Panc1 (cell line): ENCODE measurements at regions not wholly inside any gene's neighbourhood (a gene's known extent, or its start where the extent isn't known, plus 50 kb on each side); places are given as distances from the start of the nearest gene placed in this dataset.

Experiments used
- ATAC-seq: fragments of 200-7000 bp; cut with Tn5 transposase; 2 replicates; pipeline ENCODE4 v1.9.1; 2020; ENCODE audit warnings: mild to moderate bottlenecking, moderate library complexity
- BruUV-seq: library from RNA; stranded (reverse); fragments of 400-500 nt; replicated peaks from 2 replicates; lab custom pipeline; 2021; lab: Mats Ljungman, UMichigan
- CTCF ChIA-PET: fragments of 300-600 bp; sonication (Branson Sonifier 250); formaldehyde crosslinking; loops from one replicate; lab custom pipeline; 2022; ENCODE audit warnings: antibody characterized with exemption; lab: Charles Lee
- POLR2A ChIA-PET: fragments of 300-600 bp; sonication (Branson Sonifier 250); formaldehyde crosslinking; loops from one replicate; lab custom pipeline; 2022; ENCODE audit warnings: antibody characterized with exemption; lab: Charles Lee
- DNase-seq: peaks from one replicate; pipeline ENCODE4 v3.0.0-alpha.2; 2010; ENCODE audit warnings: low read depth, low spot score
- H3K27ac ChIP-seq: 2 replicates; pipeline ENCODE4 v1.5.1; 2011; ENCODE audit warnings: mild to moderate bottlenecking, low read length, inconsistent platforms
- H3K27me3 ChIP-seq: fragments of 200-500 bp; sonication (Bioruptor generic); 2 replicates; pipeline ENCODE4 v1.6.0; 2014; ENCODE audit warnings: low read length, inconsistent platforms; ENCODE audit not compliant: control insufficient read depth, insufficient read depth
- H3K36me3 ChIP-seq: fragments of 200-500 bp; sonication (Bioruptor generic); 2 replicates; pipeline ENCODE4 v1.5.1; 2014; ENCODE audit warnings: inconsistent platforms, mild to moderate bottlenecking, low read length, moderate library complexity; ENCODE audit not compliant: control insufficient read depth, insufficient read depth
- H3K4me1 ChIP-seq: 2 replicates; pipeline ENCODE4 v1.5.1; 2011; ENCODE audit warnings: inconsistent platforms, mild to moderate bottlenecking, low read length, moderate library complexity; ENCODE audit not compliant: control insufficient read depth, insufficient read depth
- H3K4me3 ChIP-seq, 2 experiments: 2 replicates each; pipeline ENCODE4 v1.5.1; 2011 to 2012; ENCODE audit warnings: low read depth in 2 of 2, low read length in 2 of 2, mild to moderate bottlenecking in 2 of 2, inconsistent platforms in 1 of 2, moderate library complexity in 1 of 2
- H3K9me3 ChIP-seq: fragments of 200-500 bp; sonication (Bioruptor generic); 2 replicates; pipeline ENCODE4 v1.5.1; 2014; ENCODE audit warnings: low read depth, mild to moderate bottlenecking, inconsistent platforms, low read length, moderate library complexity; ENCODE audit not compliant: control insufficient read depth, insufficient read depth
- CTCF ChIP-seq: fragments of 450-650 bp; IDR thresholded peaks from 2 replicates; pipeline ENCODE4 v1.5.1; 2017; ENCODE audit warnings: mild to moderate bottlenecking
- POLR2AphosphoS5 ChIP-seq: IDR thresholded peaks from 2 replicates; pipeline ENCODE4 v1.6.1; 2012; ENCODE audit warnings: mild to moderate bottlenecking, low read depth, low read length, moderate library complexity
- SIN3A ChIP-seq: IDR thresholded peaks from 2 replicates; pipeline ENCODE4 v1.6.1; 2012; ENCODE audit warnings: low read depth, mild to moderate bottlenecking, low read length, moderate library complexity, borderline replicate concordance; ENCODE audit not compliant: insufficient read depth
- TCF7L2 ChIP-seq: IDR thresholded peaks from 2 replicates; pipeline ENCODE4 v1.6.1; 2011; ENCODE audit warnings: mild to moderate bottlenecking, low read depth, low read length, inconsistent platforms
- in situ Hi-C: cut with HindIII; loops from 2 replicates; pipeline ENCODE4 v1.10.0; 2016; ENCODE audit warnings: low sequenced_read_pairs, low pct_unique_long_range_greater_than_20kb
- intact Hi-C: fragments of 100-400 bp; cut with micrococcal nuclease; formaldehyde crosslinking; loops from one replicate; pipeline ENCODE4 v1.10.0; 2022; ENCODE audit not compliant: unreplicated experiment
- TF ChIP-seq, protein P1 (sequence below), 2 experiments: IDR thresholded peaks; 2 replicates each; pipeline ENCODE4 v1.6.1; 2011 to 2012; ENCODE audit warnings: low read depth in 2 of 2, control low read depth in 1 of 2, low read length in 1 of 2, mild to moderate bottlenecking in 1 of 2, moderate library complexity in 1 of 2; ENCODE audit not compliant: insufficient read depth in 1 of 2

- TF ChIP-seq TCF7L2 (no peak), SIN3A (no peak), CTCF (no peak), POLR2AphosphoS5 (no peak)
- TF ChIP-seq, protein P1, sequence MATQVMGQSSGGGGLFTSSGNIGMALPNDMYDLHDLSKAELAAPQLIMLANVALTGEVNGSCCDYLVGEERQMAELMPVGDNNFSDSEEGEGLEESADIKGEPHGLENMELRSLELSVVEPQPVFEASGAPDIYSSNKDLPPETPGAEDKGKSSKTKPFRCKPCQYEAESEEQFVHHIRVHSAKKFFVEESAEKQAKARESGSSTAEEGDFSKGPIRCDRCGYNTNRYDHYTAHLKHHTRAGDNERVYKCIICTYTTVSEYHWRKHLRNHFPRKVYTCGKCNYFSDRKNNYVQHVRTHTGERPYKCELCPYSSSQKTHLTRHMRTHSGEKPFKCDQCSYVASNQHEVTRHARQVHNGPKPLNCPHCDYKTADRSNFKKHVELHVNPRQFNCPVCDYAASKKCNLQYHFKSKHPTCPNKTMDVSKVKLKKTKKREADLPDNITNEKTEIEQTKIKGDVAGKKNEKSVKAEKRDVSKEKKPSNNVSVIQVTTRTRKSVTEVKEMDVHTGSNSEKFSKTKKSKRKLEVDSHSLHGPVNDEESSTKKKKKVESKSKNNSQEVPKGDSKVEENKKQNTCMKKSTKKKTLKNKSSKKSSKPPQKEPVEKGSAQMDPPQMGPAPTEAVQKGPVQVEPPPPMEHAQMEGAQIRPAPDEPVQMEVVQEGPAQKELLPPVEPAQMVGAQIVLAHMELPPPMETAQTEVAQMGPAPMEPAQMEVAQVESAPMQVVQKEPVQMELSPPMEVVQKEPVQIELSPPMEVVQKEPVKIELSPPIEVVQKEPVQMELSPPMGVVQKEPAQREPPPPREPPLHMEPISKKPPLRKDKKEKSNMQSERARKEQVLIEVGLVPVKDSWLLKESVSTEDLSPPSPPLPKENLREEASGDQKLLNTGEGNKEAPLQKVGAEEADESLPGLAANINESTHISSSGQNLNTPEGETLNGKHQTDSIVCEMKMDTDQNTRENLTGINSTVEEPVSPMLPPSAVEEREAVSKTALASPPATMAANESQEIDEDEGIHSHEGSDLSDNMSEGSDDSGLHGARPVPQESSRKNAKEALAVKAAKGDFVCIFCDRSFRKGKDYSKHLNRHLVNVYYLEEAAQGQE (IDR thresholded peaks at IDR 0.05; ENCODE audit: insufficient read depth in 1 of 2, low read depth in 2 of 2, low read length in 1 of 2): no peak
- POLR2A ChIA-PET: interaction anchor here (0.6 kb wide), 1 partner anchor 10 kb away, joined by 7 read pairs; no protein-coding TSS in a partner anchor
- BruUV-seq: no TSS peak
- intact Hi-C loops (no loop called here), in situ Hi-C loops (no loop called here)
- Histone ChIP-seq H3K4me3 (no peak overlapping the region), H3K36me3 (no peaks in the 10 kb centered on the region), H3K9me3 (no peaks in the 10 kb centered on the region), H3K27ac (no peak overlapping the region), H3K27me3 (no peaks in the 10 kb centered on the region), H3K4me1 (no peaks in the 10 kb centered on the region)
- CTCF ChIA-PET: no interaction called here
- no peak for DNase-seq
- no peak for ATAC-seq
Measured at GRCh38 chr6:105896052-105896820, 189.9 kb upstream of the PRDM1 start.

DNA sequence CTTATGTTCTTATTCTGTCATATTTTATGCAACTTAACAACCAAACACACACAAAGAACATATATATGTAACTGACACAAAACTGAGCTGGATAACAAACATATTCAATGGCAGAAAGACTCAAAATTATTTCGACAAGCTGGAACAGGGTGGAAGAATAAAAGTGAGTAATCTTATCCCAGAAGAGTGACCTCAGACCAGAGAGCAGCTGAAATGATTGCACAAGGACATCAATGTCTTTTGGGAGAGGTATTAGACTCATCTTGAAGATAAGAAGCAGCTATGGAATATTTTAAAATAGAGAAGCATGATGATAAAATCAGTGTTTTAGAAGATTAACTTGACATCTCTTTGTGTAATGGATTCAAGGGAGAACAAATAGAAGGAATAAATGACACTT, 191.6 kb upstream of the PRDM1 start:
- in situ Hi-C loops (no loop called here), intact Hi-C loops (no loop called here)
- Histone ChIP-seq H3K36me3 (no peaks in the 10 kb centered on the region), H3K9me3 (no peaks in the 10 kb centered on the region), H3K27me3 (no peaks in the 10 kb centered on the region), H3K27ac (no peak overlapping the region; the same call in 1 of the 2 replicates), H3K4me1 (no peaks in the 10 kb centered on the region), H3K4me3 (no peak overlapping the region)
- BruUV-seq: no TSS peak
- CTCF ChIA-PET: interaction anchor here (0.7 kb wide), 1 partner anchor 92 kb away, joined by 5 read pairs; no protein-coding TSS in a partner anchor
- ATAC-seq: no peak
- TF ChIP-seq CTCF (no peak), SIN3A (no peak), POLR2AphosphoS5 (no peak), TCF7L2 (no peak)
- TF ChIP-seq, protein P1 (IDR thresholded peaks at IDR 0.05; ENCODE audit: insufficient read depth in 1 of 2, low read depth in 2 of 2, low read length in 1 of 2): no peak
- POLR2A ChIA-PET: no interaction called here
- DNase-seq: no peak
